ENCODE measurements at regions not wholly inside any gene's neighbourhood (a gene's known extent, or its start where the extent isn't known, plus 50 kb on each side); places are given as distances from the start of the nearest gene placed in this dataset.

DNA sequence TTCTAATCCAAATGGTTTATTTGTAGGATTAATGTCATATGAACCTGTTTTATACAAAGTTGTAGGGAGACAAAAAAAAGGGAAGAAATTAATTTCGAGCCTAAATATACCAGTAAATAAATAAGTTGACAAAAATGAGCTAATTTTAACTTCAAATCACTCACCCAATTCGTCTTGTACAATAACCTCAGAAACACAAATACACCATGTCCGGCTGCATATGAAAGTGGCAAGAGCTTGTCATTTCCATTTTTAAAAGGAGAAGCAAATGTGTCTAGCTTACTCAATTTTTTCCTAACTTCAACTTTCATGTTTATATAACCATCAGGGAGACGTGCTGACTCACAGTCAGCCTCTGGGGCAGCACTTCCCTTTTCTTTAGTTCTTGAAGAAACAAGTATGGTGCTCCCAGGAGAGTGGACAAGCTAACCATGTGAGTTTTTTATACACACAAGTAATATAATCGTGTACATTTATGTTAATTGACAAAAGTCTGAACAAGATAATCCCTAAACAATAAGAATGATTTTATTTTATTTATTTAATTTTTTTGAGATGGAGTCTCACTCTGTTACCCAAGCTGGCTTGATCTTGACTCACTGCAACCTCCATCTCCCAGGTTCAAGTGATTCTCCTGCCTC, 55.5 kb upstream of the SGK1 start (continued):
- TF ChIP-seq SRSF3 (IDR thresholded peaks at IDR 0.05; ENCODE audit: insufficient read depth, low read length) (no peak), CEBPB (tag; IDR thresholded peaks at IDR 0.05) (0 out of 2 replicates have a peak, but pooled peaks have one; percentile 50), CUX1 (CRISPR knock-in tag; IDR thresholded peaks at IDR 0.05) (0 out of 2 replicates have a peak, but pooled peaks have one; percentile 23), SREBF1 (IDR thresholded peaks at IDR 0.05; ENCODE audit: borderline replicate concordance, low read depth, low read length) (no peak), NR2C2 (CRISPR knock-in tag; IDR thresholded peaks at IDR 0.05) (no peak), NR2C2 (tag; IDR thresholded peaks at IDR 0.05) (peak; percentile 59), HDAC6 (IDR thresholded peaks at IDR 0.05; ENCODE audit: low read depth, low read length) (no peak), DNMT1 (IDR thresholded peaks at IDR 0.05) (no peak), ARID2 (IDR thresholded peaks at IDR 0.05) (no peak), RBM22 (IDR thresholded peaks at IDR 0.05; ENCODE audit: low read depth, low read length, poor library complexity, severe bottlenecking) (no peak), PTRF (tag; IDR thresholded peaks at IDR 0.05) (no peak), ZBTB8A (IDR thresholded peaks at IDR 0.05; ENCODE audit: partially characterized antibody) (no peak)
- TF ChIP-seq, protein P1, sequence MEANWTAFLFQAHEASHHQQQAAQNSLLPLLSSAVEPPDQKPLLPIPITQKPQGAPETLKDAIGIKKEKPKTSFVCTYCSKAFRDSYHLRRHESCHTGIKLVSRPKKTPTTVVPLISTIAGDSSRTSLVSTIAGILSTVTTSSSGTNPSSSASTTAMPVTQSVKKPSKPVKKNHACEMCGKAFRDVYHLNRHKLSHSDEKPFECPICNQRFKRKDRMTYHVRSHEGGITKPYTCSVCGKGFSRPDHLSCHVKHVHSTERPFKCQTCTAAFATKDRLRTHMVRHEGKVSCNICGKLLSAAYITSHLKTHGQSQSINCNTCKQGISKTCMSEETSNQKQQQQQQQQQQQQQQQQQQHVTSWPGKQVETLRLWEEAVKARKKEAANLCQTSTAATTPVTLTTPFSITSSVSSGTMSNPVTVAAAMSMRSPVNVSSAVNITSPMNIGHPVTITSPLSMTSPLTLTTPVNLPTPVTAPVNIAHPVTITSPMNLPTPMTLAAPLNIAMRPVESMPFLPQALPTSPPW (CRISPR knock-in tag; IDR thresholded peaks at IDR 0.05): no peak
- TF ChIP-seq, protein P2, sequence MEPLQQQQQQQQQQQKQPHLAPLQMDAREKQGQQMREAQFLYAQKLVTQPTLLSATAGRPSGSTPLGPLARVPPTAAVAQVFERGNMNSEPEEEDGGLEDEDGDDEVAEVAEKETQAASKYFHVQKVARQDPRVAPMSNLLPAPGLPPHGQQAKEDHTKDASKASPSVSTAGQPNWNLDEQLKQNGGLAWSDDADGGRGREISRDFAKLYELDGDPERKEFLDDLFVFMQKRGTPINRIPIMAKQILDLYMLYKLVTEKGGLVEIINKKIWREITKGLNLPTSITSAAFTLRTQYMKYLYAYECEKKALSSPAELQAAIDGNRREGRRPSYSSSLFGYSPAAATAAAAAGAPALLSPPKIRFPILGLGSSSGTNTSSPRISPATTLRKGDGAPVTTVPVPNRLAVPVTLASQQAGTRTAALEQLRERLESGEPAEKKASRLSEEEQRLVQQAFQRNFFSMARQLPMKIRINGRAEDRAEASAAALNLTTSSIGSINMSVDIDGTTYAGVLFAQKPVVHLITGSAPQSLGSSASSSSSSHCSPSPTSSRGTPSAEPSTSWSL (CRISPR knock-in tag; IDR thresholded peaks at IDR 0.05; ENCODE audit: borderline replicate concordance): no peak
